Choroid plexus epithelial cell (primary cell): ENCODE measurements at regions not wholly inside any gene's neighbourhood (a gene's known extent, or its start where the extent isn't known, plus 50 kb on each side); places are given as distances from the start of the nearest gene placed in this dataset.
A peak's percentile ranks its signal among the peaks of the same experiment; 100 is the strongest.

Source experiments
- DNase-seq: peaks from one replicate; pipeline ENCODE4 v3.0.0-alpha.2; 2010; ENCODE audit warnings: low read depth
- H3K4me3 ChIP-seq: 2 replicates; pipeline ENCODE4 v1.5.1; 2011; ENCODE audit warnings: low read depth, mild to moderate bottlenecking, control low read depth, low read length, moderate library complexity
- TF ChIP-seq, protein P1 (sequence below): conservative IDR thresholded peaks from 2 replicates; pipeline ENCODE4 v1.5.1; 2011; ENCODE audit warnings: low read depth, mild to moderate bottlenecking, control low read depth, inconsistent platforms, low read length, moderate library complexity

DNA sequence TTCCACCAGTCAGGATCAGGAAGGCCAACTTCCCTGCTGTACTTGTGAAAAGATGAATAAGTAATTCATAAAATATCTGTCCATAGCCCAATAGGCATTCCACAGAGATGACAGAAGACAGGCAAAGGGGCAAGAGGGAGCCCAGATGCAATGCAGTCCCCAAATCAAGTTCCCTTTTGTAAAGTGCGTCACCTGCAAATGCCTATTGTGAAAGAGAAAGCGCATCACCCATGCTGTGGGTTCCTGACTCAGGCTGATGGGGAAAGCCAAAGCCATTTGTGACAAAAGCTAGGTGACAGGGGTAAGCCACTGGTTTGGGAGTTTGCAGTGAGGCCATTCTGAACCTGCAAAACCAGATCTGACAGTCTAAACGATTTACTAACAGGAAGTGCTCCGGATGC lies 157.5 kb upstream of the ZNF536 start:
- TF ChIP-seq, protein P1, sequence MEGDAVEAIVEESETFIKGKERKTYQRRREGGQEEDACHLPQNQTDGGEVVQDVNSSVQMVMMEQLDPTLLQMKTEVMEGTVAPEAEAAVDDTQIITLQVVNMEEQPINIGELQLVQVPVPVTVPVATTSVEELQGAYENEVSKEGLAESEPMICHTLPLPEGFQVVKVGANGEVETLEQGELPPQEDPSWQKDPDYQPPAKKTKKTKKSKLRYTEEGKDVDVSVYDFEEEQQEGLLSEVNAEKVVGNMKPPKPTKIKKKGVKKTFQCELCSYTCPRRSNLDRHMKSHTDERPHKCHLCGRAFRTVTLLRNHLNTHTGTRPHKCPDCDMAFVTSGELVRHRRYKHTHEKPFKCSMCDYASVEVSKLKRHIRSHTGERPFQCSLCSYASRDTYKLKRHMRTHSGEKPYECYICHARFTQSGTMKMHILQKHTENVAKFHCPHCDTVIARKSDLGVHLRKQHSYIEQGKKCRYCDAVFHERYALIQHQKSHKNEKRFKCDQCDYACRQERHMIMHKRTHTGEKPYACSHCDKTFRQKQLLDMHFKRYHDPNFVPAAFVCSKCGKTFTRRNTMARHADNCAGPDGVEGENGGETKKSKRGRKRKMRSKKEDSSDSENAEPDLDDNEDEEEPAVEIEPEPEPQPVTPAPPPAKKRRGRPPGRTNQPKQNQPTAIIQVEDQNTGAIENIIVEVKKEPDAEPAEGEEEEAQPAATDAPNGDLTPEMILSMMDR: no peak
- H3K4me3 ChIP-seq: no peak overlapping the region
- no peak for DNase-seq

DNA sequence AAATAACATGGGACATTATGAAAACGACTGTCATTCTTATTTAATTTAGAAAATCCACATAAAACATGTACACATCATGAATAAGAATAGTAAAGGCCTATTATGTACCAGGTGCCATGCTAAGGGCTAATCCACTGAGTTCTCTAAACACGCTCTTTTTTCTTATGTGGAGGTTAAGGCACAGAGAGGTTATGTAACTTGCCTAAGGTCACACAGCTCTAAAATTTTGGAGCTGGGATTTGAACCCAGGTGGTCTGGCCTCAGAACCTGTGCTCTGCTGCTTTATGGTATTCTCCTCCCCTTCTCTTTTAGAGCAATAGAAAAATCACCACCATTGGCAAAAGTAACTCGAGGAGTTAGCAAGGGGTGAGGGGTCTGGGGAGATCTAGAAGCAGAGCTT lies 156.9 kb upstream of the ZNF536 start:
- DNase-seq: no peak
- H3K4me3 ChIP-seq: no peak overlapping the region
- TF ChIP-seq, protein P1: no peak

DNA sequence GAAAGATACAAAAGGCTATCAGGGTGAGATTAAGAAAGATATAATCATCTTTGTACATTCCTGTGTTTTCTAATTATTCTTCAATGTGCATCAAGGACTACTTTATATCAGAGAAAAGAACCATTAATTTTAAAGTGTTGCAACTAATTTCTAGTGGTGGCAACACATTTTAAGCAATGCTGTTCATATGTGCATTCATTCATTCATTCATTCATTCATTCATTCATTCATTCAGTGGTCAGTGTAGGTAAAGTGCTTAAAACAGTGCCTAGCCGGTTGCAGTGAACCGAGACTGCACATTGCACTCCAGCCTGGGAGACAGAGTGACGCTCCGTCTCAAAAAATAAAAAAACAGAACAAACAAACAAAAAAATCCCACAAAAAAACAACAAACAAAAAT lies 155.7 kb upstream of the ZNF536 start:
- TF ChIP-seq, protein P1: no peak
- no peak overlapping the region for H3K4me3 ChIP-seq
- no peak for DNase-seq

DNA sequence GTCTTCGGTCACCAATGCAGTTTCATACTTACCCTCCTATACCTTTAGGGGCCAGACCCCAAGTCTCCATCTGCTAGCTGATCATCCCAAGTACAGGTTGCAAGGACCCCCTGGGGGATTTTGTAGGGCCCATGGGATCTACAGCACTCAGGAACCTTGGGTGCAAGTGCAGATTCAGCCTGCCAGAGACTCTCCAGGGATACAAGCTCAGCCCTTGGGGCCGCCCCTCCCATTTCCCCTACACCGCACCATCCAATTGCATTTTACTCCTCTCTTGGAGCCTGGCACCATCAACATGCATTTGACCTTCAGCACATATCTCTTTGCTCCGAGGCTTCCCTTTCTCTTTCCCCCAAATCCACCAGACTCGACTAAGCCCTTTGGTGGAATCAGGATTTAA lies 154.7 kb upstream of the ZNF536 start:
- no peak overlapping the region for H3K4me3 ChIP-seq
- TF ChIP-seq, protein P1: no peak
- no peak for DNase-seq

DNA sequence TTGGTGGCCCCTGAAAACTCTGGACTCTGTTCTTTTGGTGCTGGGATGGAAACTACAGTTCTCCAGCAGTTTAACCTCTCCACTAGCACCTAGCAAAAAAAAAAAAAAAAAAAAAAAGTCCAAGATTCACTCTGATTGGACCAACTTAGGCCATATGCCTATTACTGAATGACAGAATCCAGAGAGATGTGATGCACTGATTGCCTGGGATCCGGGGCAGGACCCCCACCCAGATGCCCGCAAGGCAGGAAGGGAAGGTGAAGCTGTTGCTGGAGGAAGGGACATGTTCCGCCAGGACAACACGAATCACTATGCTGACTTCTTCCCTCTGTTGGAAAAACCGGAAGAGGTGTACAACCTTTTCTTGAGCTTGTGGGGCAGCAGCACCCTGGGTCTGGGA lies 152.5 kb upstream of the ZNF536 start:
- DNase-seq: no peak
- TF ChIP-seq, protein P1: no peak
- no peak overlapping the region for H3K4me3 ChIP-seq

DNA sequence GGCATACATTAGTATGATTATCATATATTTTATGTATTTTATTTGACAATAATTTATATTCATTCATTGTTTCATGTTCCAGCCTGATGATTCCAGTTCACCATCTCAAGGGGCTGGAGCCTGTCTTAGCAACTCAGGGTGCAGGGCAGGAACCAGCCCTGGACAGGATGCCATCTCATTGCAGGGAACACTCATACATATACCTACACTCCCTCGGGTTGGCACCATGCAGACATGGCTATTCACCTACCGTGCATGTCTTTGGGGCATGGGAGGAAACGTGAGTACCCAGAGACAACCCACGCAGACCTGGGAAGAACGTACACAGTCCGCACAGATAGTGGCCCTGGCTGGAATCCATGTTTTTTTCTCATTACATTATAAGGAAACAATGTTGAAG lies 151.0 kb upstream of the ZNF536 start:
- TF ChIP-seq, protein P1: no peak
- no peak for DNase-seq
- H3K4me3 ChIP-seq: no peak overlapping the region

DNA sequence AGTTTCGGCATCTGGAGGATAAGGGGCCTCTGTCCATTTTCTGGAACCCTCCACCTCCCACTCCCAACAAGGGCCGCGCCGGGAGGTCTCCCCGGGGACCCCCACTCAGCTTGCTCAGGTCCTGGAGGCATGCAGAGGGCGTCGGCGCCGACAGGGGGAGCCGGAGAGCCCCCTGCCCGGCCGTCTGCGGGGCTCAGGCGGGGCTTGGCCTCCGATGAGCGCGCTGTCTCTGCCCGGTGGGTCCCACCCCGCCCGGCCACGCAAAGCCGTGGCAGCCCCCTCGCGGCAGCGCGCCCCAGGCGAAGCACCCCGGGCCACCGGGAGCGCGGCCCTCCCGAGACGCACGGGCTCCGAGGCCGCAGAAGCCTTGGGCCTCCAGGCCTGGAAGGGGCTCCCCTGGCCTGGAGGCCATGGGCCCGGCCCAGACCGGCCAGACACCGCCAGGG lies 149.7 kb upstream of the ZNF536 start:
- TF ChIP-seq, protein P1: peak; percentile 14
- no peak overlapping the region for H3K4me3 ChIP-seq
- no peak for DNase-seq
